Esophagus muscularis mucosa (tissue), 4 donors: ENCODE measurements at regions not wholly inside any gene's neighbourhood (a gene's known extent, or its start where the extent isn't known, plus 50 kb on each side); places are given as distances from the start of the nearest gene placed in this dataset.
A peak's percentile ranks its signal among the peaks of the same experiment; 100 is the strongest.
"Not testable (repeated sequence)": the region's sequence is repeated elsewhere in the genome, so short reads cannot be mapped to it uniquely, and the experiment has no call there.

ENCODE experiments used
- DNase-seq: peaks from one replicate; pipeline ENCODE4 v3.0.0-alpha.2; 2017; ENCODE audit errors: extremely low spot score
- H3K27ac ChIP-seq, 4 donors: fragments of 200-600 bp; sonication (generic); replicated peaks in 1 of 4; 1 replicate in 3 of 4; 2 replicates in 1 of 4; pipeline ENCODE4 v1.5.1; 2016 to 2019; ENCODE audit warnings: mild to moderate bottlenecking in 1 of 4
- H3K27me3 ChIP-seq, 4 donors: fragments of 200-600 bp; sonication (generic); one replicate each; pipeline versions ENCODE4 v1.5.1 to v1.6.0; 2016 to 2019
- H3K36me3 ChIP-seq, 4 donors: fragments of 200-600 bp; sonication (generic); one replicate each; pipeline ENCODE4 v1.5.1; 2016 to 2019
- H3K4me1 ChIP-seq, 4 donors: fragments of 200-600 bp; sonication (generic); one replicate each; pipeline ENCODE4 v1.5.1; 2016 to 2019
- H3K4me3 ChIP-seq, 4 donors: fragments of 200-600 bp; sonication (generic); 1 replicate in 2 of 4; 2 replicates in 2 of 4; pipeline ENCODE4 v1.5.1; 2016 to 2019; ENCODE audit warnings: mild to moderate bottlenecking in 4 of 4, moderate library complexity in 1 of 4
- H3K9me3 ChIP-seq, 4 donors: fragments of 200-600 bp; sonication (generic); 1 replicate in 3 of 4; 2 replicates in 1 of 4; pipeline ENCODE4 v1.5.1; 2016 to 2019
- WGBS: methylation state at CpG from one replicate; pipeline ENCODE4 v1.1.5; 2018; 5-methylcytosine and 5-hydroxymethylcytosine counted together
- intact Hi-C: fragments of 100-400 bp; cut with DNase I; formaldehyde crosslinking; loops from one replicate; pipeline ENCODE4 v1.15.1; 2023

DNA sequence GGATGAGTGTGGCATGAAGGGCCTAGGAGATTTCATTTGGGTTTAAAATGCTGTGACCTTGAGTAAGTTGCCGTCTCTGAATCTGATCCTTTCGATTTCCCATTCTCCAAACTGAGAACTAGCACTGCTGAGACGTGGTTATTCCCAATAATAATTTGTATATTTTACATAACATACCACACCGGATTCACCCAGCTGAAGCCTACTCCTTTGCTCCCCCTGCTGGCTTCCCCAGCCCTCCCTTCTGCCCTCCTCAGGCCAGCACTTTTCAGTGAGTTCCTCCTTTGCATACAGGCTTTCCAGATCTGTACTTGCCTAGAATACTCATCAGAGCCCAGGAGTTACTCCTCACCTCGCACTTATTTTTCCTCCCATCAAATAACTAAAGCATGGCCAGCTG lies 255.1 kb downstream of the OR4F29 start:
- no CpG with 5 or more reads among the region's 5 CpGs for WGBS

DNA sequence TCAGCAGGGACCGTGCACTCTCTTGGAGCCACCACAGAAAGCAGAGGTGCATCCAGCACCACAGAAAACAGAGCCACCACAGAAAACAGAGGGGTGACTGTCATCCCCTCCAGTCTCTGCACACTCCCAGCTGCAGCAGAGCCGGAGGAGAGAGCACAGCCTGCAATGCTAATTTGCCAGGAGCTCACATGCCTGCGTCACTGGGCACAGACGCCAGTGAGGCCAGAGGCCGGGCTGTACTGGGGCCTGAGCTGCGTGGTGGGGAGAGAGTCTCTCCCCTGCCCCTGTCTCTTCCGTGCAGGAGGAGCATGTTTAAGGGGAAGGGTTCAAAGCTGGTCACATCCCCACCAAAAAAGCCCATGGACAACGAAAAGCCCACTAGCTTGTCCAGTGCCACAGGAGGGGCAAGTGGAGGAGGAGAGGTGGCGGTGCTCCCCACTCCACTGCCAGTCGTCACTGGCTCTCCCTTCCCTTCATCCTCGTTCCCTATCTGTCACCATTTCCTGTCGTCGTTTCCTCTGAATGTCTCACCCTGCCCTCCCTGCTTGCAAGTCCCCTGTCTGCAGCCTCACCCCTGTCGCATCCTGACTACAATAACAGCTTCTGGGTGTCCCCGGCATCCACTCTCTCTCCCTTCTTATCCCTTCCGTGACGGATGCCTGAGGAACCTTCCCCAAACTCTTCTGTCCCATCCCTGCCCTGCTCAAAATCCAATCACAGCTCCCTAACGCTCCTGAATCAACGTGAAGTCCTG lies 260.0 kb downstream of the OR4F29 start:
- intact Hi-C loops, H3K27me3 ChIP-seq, H3K27ac ChIP-seq, H3K9me3 ChIP-seq, H3K4me3 ChIP-seq: not testable (repeated sequence)
- WGBS = 67% methylated on average over 16 of the region's 19 CpGs
- DNase-seq = peak; percentile 66
- H3K36me3 ChIP-seq = peaks cover 6 to 13% (median 8%) of the 10 kb centered on the region in 4 donors
- peaks cover 0 to 12% (median 9%) of the 10 kb centered on the region in 4 donors for H3K4me1 ChIP-seq

More for the DNA sequence above, 255.1 kb downstream of the OR4F29 start:
- H3K27ac ChIP-seq, DNase-seq, H3K4me1 ChIP-seq, intact Hi-C loops, H3K27me3 ChIP-seq, H3K9me3 ChIP-seq, H3K4me3 ChIP-seq, H3K36me3 ChIP-seq: not testable (repeated sequence)

DNA sequence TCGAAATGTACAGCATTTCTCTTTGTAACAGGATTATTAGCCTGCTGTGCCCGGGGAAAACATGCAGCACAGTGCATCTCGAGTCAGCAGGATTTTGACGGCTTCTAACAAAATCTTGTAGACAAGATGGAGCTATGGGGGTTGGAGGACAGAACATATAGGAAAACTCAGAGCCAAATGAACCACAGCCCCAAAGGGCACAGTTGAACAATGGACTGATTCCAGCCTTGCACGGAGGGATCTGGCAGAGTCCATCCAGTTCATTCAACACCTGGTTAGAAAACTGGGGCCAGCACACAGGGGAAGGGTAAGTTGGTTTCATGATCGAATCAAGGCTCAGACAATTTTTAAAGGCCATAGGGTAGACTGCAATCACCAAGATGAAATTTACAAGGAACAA lies 260.8 kb downstream of the OR4F29 start:
- H3K27me3 ChIP-seq, intact Hi-C loops, H3K4me3 ChIP-seq, H3K9me3 ChIP-seq, H3K27ac ChIP-seq: not testable (repeated sequence)
- WGBS = 75% methylated on average over 5 of the region's 6 CpGs
- DNase-seq = peak; percentile 7
- Histone ChIP-seq H3K36me3 (peaks cover 6 to 18% (median 11%) of the 10 kb centered on the region in 4 donors), H3K4me1 (peaks cover 0 to 12% (median 9%) of the 10 kb centered on the region in 4 donors)

DNA sequence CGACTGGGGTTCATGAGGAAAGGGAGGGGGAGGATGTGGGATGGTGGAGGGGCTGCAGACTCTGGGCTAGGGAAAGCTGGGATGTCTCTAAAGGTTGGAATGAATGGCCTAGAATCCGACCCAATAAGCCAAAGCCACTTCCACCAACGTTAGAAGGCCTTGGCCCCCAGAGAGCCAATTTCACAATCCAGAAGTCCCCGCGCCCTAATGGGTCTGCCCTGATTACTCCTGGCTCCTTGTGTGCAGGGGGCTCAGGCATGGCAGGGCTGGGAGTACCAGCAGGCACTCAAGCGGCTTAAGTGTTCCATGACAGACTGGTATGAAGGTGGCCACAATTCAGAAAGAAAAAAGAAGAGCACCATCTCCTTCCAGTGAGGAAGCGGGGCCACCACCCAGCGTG lies 261.6 kb downstream of the OR4F29 start:
- H3K27ac ChIP-seq, H3K27me3 ChIP-seq, H3K4me3 ChIP-seq, H3K9me3 ChIP-seq, DNase-seq, intact Hi-C loops: not testable (repeated sequence)
- Histone ChIP-seq H3K4me1 (peaks cover 0 to 12% (median 9%) of the 10 kb centered on the region in 4 donors), H3K36me3 (peaks cover 6 to 18% (median 11%) of the 10 kb centered on the region in 4 donors)
- WGBS = 100% methylated on average over 2 of the region's 8 CpGs

DNA sequence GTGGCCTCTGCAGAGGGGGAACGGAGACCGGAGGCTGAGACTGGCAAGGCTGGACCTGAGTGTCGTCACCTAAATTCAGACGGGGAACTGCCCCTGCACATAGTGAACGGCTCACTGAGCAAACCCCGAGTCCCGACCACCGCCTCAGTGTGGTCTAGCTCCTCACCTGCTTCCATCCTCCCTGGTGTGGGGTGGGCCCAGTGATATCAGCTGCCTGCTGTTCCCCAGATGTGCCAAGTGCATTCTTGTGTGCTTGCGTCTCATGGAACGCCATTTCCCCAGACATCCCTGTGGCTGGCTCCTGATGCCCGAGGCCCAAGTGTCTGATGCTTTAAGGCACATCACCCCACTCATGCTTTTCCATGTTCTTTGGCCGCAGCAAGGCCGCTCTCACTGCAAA lies 262.2 kb downstream of the OR4F29 start:
- intact Hi-C loops = not testable (repeated sequence)

DNA sequence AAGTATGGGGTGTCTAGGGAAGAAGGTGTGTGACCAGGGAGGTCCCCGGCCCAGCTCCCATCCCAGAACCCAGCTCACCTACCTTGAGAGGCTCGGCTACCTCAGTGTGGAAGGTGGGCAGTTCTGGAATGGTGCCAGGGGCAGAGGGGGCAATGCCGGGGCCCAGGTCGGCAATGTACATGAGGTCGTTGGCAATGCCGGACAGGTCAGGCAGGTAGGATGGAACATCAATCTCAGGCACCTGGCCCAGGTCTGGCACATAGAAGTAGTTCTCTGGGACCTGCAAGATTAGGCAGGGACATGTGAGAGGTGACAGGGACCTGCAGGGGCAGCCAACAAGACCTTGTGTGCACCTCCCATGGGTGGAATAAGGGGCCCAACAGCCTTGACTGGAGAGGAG lies 264.2 kb downstream of the OR4F29 start:
- DNase-seq, H3K4me3 ChIP-seq, H3K27ac ChIP-seq, H3K9me3 ChIP-seq, H3K27me3 ChIP-seq, intact Hi-C loops: not testable (repeated sequence)
- Histone ChIP-seq H3K36me3 (peaks cover 6 to 18% (median 11%) of the 10 kb centered on the region in 4 donors), H3K4me1 (peaks cover 9 to 13% (median 11%) of the 10 kb centered on the region in 4 donors)
- 92% methylated on average over 2 of the region's 6 CpGs for WGBS

More for the DNA sequence above, 262.2 kb downstream of the OR4F29 start:
- H3K9me3 ChIP-seq, H3K27me3 ChIP-seq, DNase-seq, H3K27ac ChIP-seq, H3K4me3 ChIP-seq: not testable (repeated sequence)
- 83% methylated on average over 2 of the region's 13 CpGs for WGBS
- Histone ChIP-seq H3K4me1 (peaks cover under 1 to 12% (median 9%) of the 10 kb centered on the region in 4 donors), H3K36me3 (peaks cover 6 to 18% (median 11%) of the 10 kb centered on the region in 4 donors)

DNA sequence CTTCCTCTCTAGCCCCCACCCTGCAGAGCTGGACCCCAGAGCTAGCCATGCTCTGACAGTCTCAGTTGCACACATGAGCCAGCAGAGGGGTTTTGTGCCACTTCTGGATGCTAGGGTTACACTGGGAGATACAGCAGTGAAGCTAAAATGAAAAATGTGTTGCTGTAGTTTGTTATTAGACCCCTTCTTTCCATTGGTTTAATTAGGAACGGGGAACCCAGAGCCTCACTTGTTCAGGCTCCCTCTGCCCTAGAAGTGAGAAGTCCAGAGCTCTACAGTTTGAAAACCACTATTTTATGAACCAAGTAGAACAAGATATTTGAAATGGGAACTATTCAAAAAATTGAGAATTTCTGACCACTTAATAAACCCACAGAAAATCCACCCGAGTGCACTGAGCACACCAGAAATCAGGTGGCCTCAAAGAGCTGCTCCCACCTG lies 264.8 kb downstream of the OR4F29 start:
- DNase-seq = peak; percentile 8
- peaks cover 6 to 18% (median 11%) of the 10 kb centered on the region in 4 donors for H3K36me3 ChIP-seq
- H3K27ac ChIP-seq, H3K27me3 ChIP-seq, H3K4me3 ChIP-seq, H3K9me3 ChIP-seq, intact Hi-C loops: not testable (repeated sequence)
- WGBS = 85% methylated on average over 2 of the region's 2 CpGs
- peaks cover 9 to 13% (median 10%) of the 10 kb centered on the region in 4 donors for H3K4me1 ChIP-seq

DNA sequence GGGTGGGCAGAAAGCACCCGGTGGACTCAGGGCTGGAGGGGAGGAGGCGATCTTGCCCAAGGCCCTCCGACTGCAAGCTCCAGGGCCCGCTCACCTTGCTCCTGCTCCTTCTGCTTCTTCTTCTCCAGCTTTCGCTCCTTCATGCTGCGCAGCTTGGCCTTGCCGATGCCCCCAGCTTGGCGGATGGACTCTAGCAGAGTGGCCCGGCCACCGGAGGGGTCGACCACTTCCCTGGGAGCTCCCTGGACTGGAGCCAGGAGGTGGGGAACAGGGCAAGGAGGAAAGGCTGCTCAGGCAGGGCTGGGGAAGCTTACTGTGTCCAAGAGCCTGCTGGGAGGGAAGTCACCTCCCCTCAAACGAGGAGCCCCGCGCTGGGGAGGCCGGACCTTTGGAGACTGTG lies 265.3 kb downstream of the OR4F29 start:
- H3K27me3 ChIP-seq, H3K27ac ChIP-seq, H3K9me3 ChIP-seq, H3K4me3 ChIP-seq, H3K4me1 ChIP-seq, intact Hi-C loops, DNase-seq: not testable (repeated sequence)
- H3K36me3 ChIP-seq = peaks cover 6 to 15% (median 10%) of the 10 kb centered on the region in 4 donors
- WGBS = no CpG with 5 or more reads among the region's 15 CpGs

DNA sequence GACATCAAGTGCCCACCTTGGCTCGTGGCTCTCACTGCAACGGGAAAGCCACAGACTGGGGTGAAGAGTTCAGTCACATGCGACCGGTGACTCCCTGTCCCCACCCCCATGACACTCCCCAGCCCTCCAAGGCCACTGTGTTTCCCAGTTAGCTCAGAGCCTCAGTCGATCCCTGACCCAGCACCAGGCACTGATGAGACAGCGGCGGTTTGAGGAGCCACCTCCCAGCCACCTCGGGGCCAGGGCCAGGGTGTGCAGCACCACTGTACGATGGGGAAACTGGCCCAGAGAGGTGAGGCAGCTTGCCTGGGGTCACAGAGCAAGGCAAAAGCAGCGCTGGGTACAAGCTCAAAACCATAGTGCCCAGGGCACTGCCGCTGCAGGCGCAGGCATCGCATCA lies 266.0 kb downstream of the OR4F29 start:
- H3K4me3 ChIP-seq, H3K27ac ChIP-seq, intact Hi-C loops, H3K4me1 ChIP-seq, DNase-seq, H3K27me3 ChIP-seq, H3K9me3 ChIP-seq: not testable (repeated sequence)
- WGBS = no CpG with 5 or more reads among the region's 13 CpGs
- peaks cover 6 to 12% (median 8%) of the 10 kb centered on the region in 4 donors for H3K36me3 ChIP-seq

DNA sequence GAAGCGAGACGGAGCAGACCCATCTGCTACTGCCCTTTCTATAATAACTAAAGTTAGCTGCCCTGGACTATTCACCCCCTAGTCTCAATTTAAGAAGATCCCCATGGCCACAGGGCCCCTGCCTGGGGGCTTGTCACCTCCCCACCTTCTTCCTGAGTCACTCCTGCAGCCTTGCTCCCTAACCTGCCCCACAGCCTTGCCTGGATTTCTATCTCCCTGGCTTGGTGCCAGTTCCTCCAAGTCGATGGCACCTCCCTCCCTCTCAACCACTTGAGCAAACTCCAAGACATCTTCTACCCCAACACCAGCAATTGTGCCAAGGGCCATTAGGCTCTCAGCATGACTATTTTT lies 267.2 kb downstream of the OR4F29 start:
- H3K4me1 ChIP-seq, H3K27me3 ChIP-seq, H3K4me3 ChIP-seq, H3K9me3 ChIP-seq, H3K27ac ChIP-seq, DNase-seq, intact Hi-C loops: not testable (repeated sequence)
- H3K36me3 ChIP-seq = peaks cover 6 to 12% (median 8%) of the 10 kb centered on the region in 4 donors
- WGBS = no CpG with 5 or more reads among the region's 3 CpGs
